Suppressor macrophage treated with lipopolysaccharide for 4 hours (primary cell): ENCODE measurements at regions not wholly inside any gene's neighbourhood (a gene's known extent, or its start where the extent isn't known, plus 50 kb on each side); places are given as distances from the start of the nearest gene placed in this dataset.

Source experiments
- DNase-seq: peaks from one replicate; pipeline ENCODE4 v3.0.0-alpha.2; 2020

DNA sequence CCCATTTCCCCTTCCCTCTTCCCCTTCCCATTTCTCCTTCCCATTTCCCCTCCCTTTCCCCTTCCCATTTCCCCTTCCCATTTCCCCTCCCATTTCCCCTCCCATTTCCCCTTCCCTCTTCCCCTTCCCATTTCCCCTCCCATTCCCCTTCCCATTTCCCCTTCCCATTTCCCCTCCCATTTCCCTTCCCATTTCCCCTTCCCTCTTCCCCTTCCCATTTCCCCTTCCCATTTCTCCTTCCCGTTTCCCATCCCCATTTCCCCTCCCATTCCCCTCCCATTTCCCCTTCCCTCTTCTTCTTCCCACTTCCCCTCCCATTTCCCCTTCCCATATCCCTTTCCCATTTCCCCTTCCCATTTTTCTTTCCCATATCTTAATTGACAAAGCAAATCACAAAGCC is 109.0 kb downstream of the OLFM1 start:
- DNase-seq = no peak

DNA sequence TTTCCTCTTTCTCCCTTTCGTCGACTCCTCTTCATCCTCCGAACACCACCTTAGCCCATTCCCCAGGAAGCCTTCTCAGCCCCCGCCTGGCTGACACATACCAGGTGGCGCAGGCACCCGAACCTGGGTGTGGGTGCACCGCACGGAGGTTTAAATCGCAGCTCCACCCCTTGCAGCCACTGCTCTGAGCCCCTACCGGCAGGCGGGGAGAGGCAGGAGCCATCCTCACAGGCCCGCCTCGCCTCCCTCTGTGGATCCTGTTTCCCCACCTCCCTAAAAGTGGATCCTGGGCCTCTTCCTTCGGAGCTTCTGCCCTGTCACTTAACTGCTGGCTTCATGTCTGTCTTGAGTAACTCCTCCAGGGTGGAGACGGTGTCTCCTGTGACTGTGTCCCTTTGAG is 110.7 kb downstream of the OLFM1 start:
- no peak for DNase-seq

DNA sequence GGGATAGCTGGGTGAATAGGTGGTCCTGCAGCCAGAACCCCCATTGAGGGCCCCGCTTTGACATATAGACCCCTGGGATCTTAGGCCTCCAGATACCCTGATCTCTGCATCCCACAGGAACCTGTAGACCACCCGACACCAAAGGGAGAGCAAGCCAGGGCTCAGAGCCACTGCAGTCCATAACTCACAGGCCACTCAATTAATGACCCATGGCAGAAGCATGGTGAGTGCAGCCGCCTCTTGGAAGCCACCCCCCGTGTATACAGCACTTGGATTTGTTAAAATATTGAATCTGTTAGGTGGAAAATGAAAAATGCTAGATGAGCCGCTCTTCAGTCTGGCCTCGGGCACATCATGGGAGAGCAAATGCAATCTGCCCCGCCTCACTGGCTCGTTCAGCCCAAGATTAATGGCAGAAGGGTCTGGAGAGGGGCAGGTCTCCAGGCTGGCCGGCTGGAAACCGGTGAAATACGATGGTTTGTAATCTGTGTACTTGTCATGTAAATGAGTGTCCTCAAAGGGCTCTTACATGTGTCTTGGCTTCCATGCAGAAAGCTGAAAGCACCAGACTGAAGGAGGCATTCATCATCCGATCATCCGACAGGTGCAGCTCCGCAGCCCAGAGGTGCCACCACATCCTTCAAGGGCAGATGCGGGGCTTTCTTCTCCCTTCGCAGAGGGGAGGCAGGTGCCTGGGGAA is 111.3 kb downstream of the OLFM1 start:
- DNase-seq = no peak

DNA sequence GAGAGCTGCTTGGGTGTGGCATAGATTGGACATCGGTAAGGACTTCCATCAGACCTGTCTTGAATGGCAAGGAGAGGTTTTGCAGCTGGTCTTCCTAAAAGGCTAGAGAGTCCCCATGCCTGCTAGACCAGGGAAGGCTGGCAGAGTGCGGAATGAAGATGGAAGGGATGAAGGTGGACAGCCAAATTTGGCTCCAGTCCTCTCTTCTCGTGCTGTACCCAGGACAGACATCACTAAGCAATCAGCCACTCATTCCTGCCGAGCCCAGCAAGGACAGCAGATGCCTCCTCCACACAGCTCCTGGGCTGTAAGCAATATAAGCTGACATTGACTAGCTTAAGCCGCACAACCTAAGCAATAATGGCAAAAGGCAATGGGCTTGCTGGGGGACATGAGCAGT is 112.0 kb downstream of the OLFM1 start:
- DNase-seq = no peak

DNA sequence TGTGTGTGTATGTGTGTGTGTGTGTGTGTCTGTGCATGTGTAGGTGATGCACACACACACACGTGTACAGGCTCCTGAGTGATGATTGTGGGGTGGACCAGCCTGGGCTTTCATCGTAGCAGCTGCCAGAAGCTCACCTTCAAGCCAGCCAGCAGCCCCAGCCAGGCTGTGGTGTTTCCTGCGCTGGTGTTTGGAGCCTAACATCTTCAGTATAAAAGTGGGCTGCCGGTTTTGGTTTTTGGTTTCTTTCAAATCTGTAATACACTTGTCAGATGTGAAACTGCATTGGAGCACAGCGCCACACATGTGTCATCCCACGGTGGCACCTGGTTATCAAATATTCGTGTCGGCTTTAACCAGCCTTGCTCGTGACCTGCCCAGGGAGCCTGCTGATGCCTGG is 114.2 kb downstream of the OLFM1 start:
- DNase-seq = no peak

DNA sequence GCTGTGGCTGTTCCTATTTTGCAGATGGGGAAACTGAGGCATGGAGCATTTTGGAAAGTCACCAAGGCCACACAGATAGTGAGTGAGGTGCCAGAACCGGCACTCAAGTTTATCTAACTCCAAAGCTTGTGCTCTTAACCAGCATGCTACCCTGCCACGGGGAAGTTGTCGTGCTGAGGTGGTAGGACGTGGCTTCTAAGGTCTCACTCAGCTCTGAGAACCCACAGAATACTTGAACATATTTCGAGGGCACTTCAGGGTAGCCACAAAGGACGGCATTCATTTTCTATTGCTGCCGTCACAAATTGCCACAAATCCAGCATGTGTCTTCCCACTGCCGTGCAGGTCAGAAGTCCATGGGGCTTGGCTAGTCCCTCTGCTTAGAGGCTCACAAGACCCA is 116.7 kb downstream of the OLFM1 start:
- DNase-seq = no peak

DNA sequence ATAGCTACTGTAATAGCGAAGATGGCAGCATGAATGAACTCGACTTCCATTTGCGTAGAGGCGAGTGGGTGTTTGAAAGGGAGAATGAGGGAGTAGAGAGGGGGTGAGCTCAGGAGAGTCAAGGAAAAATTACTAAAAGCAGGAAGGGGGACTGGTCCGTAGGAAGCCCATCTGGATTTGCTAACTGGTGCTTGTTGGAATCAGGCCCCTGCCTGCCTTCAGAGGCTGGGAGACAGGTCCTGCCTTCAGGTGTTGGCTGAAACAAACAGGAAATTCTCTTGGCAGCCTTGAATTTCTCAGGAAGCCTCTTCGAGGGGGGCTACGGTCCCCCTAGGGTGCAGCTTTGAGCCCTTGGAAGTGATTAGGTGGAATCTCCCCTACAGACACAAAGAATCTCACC is 121.7 kb downstream of the OLFM1 start:
- DNase-seq = no peak

DNA sequence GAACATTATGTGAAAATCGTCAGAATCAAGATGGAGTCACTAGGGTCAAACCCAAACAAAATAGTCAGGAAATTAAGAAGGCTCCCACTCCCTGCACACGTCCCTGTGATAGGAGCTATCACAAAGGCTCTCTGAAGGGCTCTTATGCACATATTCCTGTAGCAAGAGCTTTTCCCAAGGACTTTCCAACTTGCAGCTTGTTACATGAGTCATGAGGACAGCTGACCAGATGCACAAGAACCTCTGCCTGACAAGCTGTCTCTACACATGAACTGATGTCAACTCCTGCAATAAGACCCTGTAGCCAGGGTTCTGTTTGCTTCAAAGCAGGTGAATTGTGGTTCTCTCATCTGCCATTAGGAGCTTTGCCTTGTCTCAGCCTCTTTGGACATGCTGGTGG is 122.4 kb downstream of the OLFM1 start:
- DNase-seq = no peak

DNA sequence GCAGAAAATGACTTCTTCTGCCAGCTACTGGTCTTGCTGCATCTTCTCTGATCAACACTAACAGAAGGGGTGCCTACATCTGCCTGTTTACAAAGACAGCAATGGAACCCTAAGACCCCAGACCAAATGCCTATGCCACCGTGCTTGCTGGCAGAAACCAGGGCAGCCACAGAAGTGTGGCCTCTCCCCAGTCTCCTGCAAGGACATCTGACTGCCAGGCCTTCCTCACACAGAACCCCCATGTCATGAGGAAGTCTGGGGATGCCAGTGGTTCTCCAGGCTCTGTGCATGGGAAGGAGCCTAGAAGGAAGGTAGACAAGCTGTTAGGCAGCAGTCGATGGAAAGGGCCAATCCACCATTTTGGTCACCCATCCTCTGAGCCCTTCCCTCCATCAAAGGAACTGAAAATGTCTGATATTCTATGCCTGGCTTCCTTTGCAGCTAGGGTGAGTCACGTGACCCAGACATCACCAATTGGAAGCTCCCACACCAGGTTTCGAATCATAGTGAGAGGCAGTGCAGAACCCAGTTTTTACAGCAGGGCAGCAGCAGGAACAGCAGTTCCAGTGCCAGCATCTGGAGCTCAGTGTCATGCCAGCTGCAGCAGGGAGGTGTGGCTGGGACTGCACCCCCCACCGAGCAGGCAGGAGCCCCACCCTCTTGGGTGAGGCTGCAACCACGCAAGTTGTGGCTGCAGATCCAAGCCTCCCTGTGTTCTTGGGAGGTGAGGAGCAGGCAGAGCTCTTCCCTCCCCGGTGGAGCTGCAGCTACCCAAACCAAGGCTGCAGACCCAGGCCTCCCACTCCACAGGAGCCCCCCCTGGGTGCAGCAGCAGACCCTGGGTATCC is 123.4 kb downstream of the OLFM1 start:
- DNase-seq = no peak

DNA sequence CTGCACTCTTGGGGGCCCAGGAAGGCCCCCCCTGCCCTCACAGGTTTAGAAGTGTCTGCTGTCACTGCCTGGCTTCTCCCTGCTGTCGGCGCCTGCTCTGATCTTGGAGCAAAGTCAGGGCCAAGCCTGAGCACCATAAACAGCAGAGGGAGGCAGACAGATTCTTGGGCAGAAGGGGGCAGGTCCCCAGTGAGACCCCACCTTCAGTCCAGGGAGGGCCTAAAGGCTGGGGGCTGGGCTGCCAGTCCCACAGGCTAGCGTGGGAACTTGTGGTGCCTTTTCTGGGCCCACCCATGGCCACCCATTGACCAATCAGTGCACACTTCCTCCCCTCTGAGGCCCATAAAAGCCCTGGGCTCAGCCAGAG is 124.0 kb downstream of the OLFM1 start:
- DNase-seq = no peak

DNA sequence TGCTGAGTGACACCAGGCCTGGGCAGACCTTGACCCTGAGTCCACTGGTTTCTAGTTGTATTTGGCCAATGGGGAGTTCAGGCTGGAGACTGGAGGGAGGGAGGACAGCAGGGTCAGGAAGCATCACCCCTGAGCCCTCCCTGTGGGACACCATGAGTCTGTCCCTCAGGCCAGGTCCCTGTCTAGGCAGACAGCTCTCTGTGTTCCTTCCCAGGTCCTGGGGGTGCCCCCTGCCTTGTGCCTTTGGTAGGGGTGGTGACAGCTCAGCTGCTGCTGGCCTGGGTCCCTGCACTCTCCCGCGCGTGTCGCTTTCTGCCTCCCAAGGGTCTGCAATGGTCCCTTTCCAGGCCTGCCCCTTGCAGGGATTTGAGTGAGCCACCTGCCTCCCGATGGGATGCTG is 125.5 kb downstream of the OLFM1 start:
- no peak for DNase-seq

DNA sequence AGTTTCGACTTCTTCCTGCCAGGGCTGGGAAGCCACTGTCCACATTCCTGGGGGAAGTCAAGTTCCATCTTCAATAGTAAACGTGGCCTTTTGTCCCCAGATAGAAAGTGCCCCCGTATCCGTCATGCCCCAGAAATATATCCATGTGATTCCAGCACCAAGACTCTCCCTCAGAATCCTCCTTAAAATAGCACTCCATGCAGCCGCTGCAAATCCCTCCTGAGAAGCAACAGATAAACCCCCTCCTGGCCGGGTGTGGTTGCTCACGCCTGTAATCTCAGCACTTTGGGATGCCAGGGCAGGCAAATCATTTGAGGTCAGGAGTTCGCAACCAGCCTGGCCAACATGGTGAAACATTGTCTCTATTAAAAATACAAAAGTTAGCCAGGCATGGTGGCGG is 126.1 kb downstream of the OLFM1 start:
- no peak for DNase-seq

DNA sequence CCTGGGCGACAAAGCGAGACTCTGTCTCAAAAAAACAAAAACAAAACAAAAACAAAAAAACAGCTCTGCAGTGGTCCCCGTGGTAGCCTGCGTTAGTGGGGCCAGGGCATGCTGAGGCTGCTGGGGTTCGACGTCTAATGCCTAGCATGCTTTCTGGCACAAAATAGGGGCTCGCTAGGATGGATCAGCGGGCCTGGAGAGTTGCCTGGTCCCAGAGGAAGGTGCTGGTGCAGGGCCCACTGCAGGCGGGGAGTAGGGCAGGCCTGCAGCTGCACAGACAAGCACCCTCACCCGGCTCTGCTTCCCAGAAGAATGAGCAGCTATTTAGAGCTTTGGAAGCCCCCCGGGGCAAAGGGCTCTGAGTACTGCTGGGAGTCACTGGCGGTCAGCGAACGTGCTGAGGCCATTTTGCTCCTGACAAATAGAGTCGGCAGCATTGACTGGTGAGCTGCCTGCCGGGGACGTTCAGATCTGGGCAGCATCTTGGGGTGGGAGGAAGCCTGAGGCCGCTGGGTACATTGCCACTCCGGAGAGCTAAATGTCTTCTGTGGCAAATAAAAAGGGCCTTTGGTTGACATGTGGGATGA is 126.7 kb downstream of the OLFM1 start:
- no peak for DNase-seq

DNA sequence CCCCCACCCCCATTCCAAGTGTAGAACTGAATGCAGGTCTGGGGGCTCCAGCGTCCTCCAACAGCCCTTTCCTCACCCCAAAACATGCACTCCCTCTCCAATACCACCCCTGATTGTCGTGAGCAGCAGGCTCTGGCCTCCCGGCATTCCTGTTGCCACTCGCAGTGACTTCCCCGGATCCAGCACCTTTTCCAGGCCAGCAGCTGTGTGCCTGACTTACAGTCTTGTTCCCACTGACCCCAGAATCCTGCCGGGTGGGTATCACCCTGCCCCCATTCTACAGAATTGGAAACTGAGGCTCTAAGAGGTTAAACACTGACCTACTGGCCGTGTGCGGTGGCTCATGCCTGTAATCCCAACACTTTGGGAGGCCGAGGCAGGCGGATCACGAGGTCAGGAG is 127.2 kb downstream of the OLFM1 start:
- no peak for DNase-seq

DNA sequence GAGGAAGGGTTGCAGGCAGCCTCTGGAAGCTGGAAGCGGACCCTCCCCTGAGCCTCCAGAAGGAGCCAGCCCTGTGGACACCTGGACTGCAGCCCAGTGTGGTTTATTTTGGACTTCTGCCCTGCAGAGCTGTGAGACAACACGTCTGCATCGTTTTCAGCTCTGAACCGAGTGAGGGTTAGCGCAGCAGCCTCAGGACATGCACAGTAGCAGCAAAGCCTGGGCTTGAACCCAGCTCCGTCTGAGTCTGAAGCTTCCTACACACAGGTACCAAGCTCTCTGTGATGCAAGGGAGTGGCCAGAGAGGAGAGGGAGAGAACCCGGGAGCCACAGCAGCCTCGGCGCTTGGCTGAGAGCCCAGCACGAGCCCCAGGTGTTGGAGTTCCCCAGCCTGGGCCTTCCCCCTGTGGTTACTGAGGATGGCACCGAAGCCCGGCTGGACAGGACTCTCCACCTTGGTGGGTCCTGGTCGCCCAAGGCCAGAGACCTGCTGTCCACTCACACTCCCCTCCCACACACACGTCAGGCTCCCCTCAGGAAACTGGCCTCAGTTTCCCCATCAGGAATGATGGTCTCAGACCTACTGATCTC is 128.2 kb downstream of the OLFM1 start:
- no peak for DNase-seq

DNA sequence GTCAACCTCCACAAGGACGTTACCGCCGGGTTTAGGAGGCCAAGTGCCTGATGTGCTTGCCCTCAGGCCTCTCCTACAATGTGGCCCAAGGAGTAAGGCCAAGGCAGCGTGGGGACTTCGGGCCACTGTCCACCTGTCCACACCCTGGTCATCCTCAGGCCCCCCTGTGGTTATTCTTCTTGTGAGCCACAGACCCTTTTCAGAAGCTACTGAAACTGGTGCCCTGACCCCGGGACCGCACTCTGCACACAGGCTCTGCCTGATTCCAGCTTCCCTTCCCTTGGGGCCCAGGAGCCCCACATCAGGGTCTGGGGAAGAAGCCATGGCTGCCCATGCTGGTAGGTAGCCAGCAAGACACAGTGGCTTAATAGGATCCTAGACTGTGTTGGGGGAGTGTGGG is 128.8 kb downstream of the OLFM1 start:
- DNase-seq = no peak

DNA sequence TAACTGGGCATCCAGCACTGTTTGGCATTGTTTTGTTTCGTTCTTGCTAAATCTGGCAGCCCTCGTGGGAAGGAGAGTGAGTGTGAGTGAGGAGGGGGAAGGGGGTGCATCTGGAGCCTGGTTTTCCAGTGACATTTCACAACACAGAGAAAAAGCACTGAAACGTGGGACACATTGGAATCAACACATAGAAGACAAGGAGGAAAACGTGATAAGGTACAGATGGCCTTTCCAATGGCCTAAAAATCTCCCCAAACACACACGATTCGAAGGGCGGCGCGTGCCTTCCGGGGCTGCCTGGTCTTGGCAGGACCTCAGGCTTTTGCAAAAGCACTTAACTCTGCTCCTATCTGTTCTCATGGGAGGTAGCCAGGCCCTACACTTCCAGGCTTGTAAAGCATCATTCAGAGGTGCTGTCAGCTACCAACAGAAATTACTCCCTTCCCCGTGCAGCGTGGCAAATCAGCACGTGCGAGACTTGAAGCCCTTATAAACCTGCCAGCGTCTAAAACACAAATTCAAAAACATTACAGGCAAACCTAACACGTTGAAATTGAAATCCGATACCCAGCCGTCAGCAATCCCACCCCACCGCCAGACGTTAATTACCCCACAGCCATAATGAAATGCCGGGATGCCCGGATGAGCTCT is 129.4 kb downstream of the OLFM1 start:
- DNase-seq = no peak

DNA sequence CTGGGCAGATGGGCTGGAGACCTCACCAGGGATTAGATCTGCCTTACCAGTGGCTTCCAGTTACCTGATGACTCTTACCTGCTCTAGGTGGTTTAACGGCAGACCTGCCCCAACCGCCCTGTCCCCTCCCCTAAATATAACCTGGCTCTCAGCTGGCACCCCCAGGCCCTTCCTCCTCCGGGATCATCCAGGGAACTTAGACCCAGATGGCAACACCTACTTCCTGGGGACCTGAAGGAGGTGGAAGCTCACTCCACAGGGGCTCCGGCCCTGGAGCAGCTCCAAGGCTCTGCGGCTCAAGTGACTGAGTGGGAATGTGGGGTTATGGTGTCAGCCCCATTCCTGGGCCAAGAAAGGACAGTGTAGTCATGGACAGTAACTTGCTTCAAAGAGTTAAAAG is 130.4 kb downstream of the OLFM1 start:
- no peak for DNase-seq

DNA sequence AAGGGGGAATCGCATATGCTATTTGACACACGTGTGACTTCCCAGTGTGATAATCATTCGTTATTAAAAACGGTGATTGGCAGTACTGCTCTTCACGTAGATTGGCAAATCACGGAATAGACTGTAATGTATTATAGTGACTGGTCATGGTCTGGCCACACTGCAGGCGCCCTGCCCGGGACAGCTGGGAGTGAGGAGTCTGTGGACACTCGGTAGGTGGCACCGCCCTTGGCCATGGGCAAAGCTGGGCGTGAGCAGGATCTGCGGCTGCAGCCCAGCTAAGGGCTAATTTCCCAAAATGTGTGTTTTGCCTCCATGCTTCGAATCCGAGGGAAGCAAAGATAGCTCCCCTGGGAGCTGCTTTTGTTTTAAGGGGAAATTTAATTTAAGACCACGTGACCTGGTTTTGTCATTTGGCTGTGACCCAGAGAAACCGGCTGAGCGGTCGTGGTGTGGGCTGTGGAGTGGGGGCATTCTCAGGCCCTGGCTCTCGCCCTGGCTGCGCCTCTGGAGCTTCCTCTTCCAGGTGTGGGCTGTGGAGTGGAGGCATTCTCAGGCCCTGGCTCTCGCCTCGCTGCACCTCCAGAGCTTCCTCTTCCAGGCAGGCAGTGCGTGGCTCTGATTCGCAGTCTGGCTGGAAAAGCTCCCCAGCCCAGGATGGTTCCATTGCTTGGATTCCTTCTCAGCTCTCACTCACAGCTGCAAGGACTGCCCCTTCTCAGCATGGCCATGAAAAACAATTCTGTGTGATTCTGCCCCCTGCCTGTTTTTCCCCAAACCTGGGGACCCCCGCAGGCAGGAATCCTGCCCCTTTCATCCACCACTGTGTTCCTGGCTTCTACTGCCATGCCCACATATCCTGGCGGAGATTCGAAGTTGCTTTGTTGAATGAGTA is 131.1 kb downstream of the OLFM1 start:
- DNase-seq = no peak

DNA sequence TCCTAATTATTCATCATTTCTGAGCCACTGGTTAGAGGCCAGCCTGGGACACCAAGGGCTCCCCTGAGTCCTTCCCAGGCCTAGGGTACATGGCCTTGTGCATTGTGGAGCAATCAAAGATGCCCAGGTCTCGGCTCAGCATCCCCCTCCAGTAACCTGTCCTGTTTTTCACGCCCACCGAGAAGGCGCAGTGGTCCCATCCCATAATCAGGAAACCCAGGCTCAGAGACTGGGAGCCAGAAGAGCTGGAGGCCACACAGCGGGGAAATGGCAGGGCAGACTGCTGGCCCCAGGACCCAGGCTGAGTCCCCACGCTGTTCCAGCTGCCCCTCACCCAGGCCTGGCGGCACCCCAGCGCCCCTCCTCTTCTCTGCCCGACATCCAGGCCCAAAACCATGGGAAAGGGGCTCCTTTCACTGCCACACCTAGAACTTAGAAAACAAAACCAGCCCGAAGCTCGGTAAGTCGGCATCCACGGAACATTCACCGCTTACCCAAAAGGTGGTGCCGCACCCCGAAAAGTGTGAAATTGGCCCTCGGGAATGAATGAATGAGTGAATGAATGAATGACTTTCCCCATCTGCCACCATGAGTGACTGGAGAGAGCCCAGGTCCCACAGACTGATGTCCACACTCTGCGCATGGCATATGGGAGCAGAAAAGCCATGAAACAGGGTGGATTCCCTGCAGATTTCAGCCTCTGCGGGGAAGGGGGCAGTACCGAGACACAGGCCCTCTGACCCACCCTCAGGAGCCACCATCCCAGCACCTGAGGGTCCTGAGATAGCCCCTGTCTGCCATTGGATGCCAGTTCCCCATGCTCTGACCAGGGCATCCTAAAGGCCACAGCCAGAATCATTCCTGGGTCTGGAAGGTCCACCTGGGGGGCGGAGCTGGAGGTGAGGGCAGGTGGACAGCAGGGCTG is 132.5 kb downstream of the OLFM1 start:
- DNase-seq = no peak
